Activated T-cell treated with anti-CD3 and anti-CD28 coated beads for 1 hour (primary cell): ENCODE measurements at regions not wholly inside any gene's neighbourhood (a gene's known extent, or its start where the extent isn't known, plus 50 kb on each side); places are given as distances from the start of the nearest gene placed in this dataset.

Experiments used
- DNase-seq: peaks from one replicate; pipeline ENCODE4 v3.0.0-alpha.2; 2020; ENCODE audit warnings: low read depth

GRCh38 chr18:40653682-40654081 lies 1301.4 kb upstream of the PIK3C3 start:
- DNase-seq: no peak

GRCh38 chr18:40652321-40652720 lies 1302.7 kb upstream of the PIK3C3 start:
- no peak for DNase-seq

GRCh38 chr18:40651163-40651562 lies 1303.9 kb upstream of the PIK3C3 start:
- no peak for DNase-seq

- DNase-seq: no peak
These were observed 1312.3 kb upstream of the PIK3C3 start for GRCh38 chr18:40642692-40643229.

- DNase-seq: no peak
These were observed 1323.7 kb upstream of the PIK3C3 start for GRCh38 chr18:40631319-40631718.

- no peak for DNase-seq
These were observed 1324.5 kb upstream of the PIK3C3 start for GRCh38 chr18:40630496-40630895.

- DNase-seq: no peak
These were observed 1330.1 kb upstream of the PIK3C3 start for GRCh38 chr18:40624959-40625358.

GRCh38 chr18:40613721-40614120 lies 1341.3 kb upstream of the PIK3C3 start:
- DNase-seq: no peak

- no peak for DNase-seq
These were observed 1342.7 kb upstream of the PIK3C3 start for GRCh38 chr18:40612356-40612755.

- no peak for DNase-seq
These were observed 1346.8 kb upstream of the PIK3C3 start for GRCh38 chr18:40608226-40608625.

- DNase-seq: no peak
These were observed 1347.4 kb upstream of the PIK3C3 start for GRCh38 chr18:40607542-40608148.

GRCh38 chr18:40606996-40607395 lies 1348.0 kb upstream of the PIK3C3 start:
- no peak for DNase-seq

- no peak for DNase-seq
These were observed 1371.4 kb upstream of the PIK3C3 start for GRCh38 chr18:40583671-40584070.

GRCh38 chr18:40582105-40582504 lies 1372.9 kb upstream of the PIK3C3 start:
- no peak for DNase-seq

- no peak for DNase-seq
These were observed 1377.1 kb upstream of the PIK3C3 start for GRCh38 chr18:40577981-40578365.

GRCh38 chr18:40577239-40577980 lies 1377.6 kb upstream of the PIK3C3 start:
- no peak for DNase-seq

- DNase-seq: no peak
These were observed 1378.4 kb upstream of the PIK3C3 start for GRCh38 chr18:40576507-40577115.

- no peak for DNase-seq
These were observed 1384.4 kb upstream of the PIK3C3 start for GRCh38 chr18:40570615-40571014.

- no peak for DNase-seq
These were observed 1385.4 kb upstream of the PIK3C3 start for GRCh38 chr18:40569605-40570004.

GRCh38 chr18:40566510-40566844 lies 1388.6 kb upstream of the PIK3C3 start:
- no peak for DNase-seq

- DNase-seq: no peak
These were observed 1389.1 kb upstream of the PIK3C3 start for GRCh38 chr18:40565805-40566509.

GRCh38 chr18:40559556-40559955 lies 1395.5 kb upstream of the PIK3C3 start:
- DNase-seq: no peak
